GM06990 (cell line): ENCODE measurements at regions not wholly inside any gene's neighbourhood (a gene's known extent, or its start where the extent isn't known, plus 50 kb on each side); places are given as distances from the start of the nearest gene placed in this dataset.

ENCODE experiments used
- DNase-seq: peaks from one replicate; pipeline ENCODE4 v3.0.0-alpha.2; 2011; ENCODE audit not compliant: insufficient read length; ENCODE audit errors: extremely low read depth
- H3K27me3 ChIP-seq: replicated peaks from 2 replicates; pipeline ENCODE4 v1.6.0; 2011; ENCODE audit warnings: low read length; ENCODE audit not compliant: control insufficient read depth, insufficient read depth
- H3K36me3 ChIP-seq: 2 replicates; pipeline ENCODE4 v1.5.1; 2011; ENCODE audit warnings: low read length; ENCODE audit not compliant: control insufficient read depth, insufficient read depth
- H3K4me3 ChIP-seq: replicated peaks from 2 replicates; pipeline ENCODE4 v1.5.1; 2011; ENCODE audit warnings: low read depth, mild to moderate bottlenecking, control low read depth, low read length
- CTCF ChIP-seq: IDR thresholded peaks from 2 replicates; pipeline ENCODE4 v1.5.1; 2011; ENCODE audit warnings: low read length, control low read depth, mild to moderate bottlenecking, inconsistent platforms; ENCODE audit not compliant: insufficient read depth, poor library complexity, severe bottlenecking

- H3K36me3 ChIP-seq = no peaks in the 10 kb centered on the region
Observed at GRCh38 chr5:174996941-174997340, 272.6 kb downstream of the MSX2 start.

GRCh38 chr5:174995827-174996226 lies 271.4 kb downstream of the MSX2 start:
- Histone ChIP-seq H3K4me3 (no peak overlapping the region), H3K27me3 (no peaks in the 10 kb centered on the region), H3K36me3 (no peaks in the 10 kb centered on the region)
- no peak for DNase-seq
- no peak for TF ChIP-seq CTCF

More at GRCh38 chr5:174996941-174997340, 272.6 kb downstream of the MSX2 start:
- no peak overlapping the region for H3K4me3 ChIP-seq
- no peaks in the 10 kb centered on the region for H3K27me3 ChIP-seq
- no peak for TF ChIP-seq CTCF
- DNase-seq = no peak

DNA sequence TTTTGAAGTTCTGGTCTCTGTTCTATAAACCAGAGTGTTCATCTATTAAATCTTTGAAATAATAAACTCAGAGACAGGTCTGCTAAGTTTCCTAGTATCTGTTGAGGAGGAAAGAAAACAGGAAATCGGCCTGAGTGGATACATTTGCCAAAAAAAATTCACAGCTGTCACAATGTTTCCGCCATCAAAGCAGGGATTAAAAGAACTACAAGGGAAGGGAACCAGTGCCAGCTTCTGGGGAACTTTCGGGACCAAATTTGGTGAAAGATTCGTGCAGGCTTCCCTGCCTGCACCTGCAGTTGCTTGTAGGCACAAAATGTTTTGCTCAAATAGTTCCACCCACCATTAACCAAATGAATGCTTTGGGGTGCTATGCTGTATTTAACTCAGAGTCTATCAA lies 267.5 kb downstream of the MSX2 start:
- Histone ChIP-seq H3K27me3 (no peaks in the 10 kb centered on the region), H3K36me3 (no peaks in the 10 kb centered on the region), H3K4me3 (no peak overlapping the region)
- no peak for DNase-seq
- no peak for TF ChIP-seq CTCF

GRCh38 chr5:174990909-174991308 lies 266.5 kb downstream of the MSX2 start:
- TF ChIP-seq CTCF = no peak
- no peaks in the 10 kb centered on the region for H3K36me3 ChIP-seq
- no peaks in the 10 kb centered on the region for H3K27me3 ChIP-seq
- H3K4me3 ChIP-seq = no peak overlapping the region
- no peak for DNase-seq

GRCh38 chr5:174987443-174988012 lies 263.1 kb downstream of the MSX2 start:
- no peak for DNase-seq
- H3K36me3 ChIP-seq = no peaks in the 10 kb centered on the region
- no peak overlapping the region for H3K4me3 ChIP-seq
- TF ChIP-seq CTCF = no peak
- H3K27me3 ChIP-seq = no peaks in the 10 kb centered on the region

- Histone ChIP-seq H3K4me3 (no peak overlapping the region), H3K27me3 (no peaks in the 10 kb centered on the region), H3K36me3 (no peaks in the 10 kb centered on the region)
- DNase-seq = no peak
- TF ChIP-seq CTCF = no peak
Observed at GRCh38 chr5:174984863-174985262, 260.5 kb downstream of the MSX2 start.
